MM.1S (cell line): ENCODE measurements at regions not wholly inside any gene's neighbourhood (a gene's known extent, or its start where the extent isn't known, plus 50 kb on each side); places are given as distances from the start of the nearest gene placed in this dataset.

Experiments
- DNase-seq: peaks from one replicate; pipeline ENCODE4 v3.0.0-alpha.2; 2015
- H2AFZ ChIP-seq: fragments of 300-600 bp; sonication (generic); 2 replicates; pipeline ENCODE4 v1.6.0; 2016; ENCODE audit warnings: antibody characterized with exemption, low read length
- H3F3A ChIP-seq: fragments of 300-600 bp; sonication (generic); 2 replicates; pipeline ENCODE4 v1.6.1; 2016; ENCODE audit warnings: mild to moderate bottlenecking, antibody characterized with exemption, low read length, moderate library complexity, mixed read lengths; ENCODE audit not compliant: insufficient read depth
- H3K27ac ChIP-seq: fragments of 300-600 bp; sonication (generic); 2 replicates; pipeline ENCODE4 v1.5.1; 2016; ENCODE audit warnings: mild to moderate bottlenecking, low read length
- H3K27me3 ChIP-seq: fragments of 300-600 bp; sonication (generic); replicated peaks from 2 replicates; pipeline ENCODE4 v1.6.0; 2016; ENCODE audit warnings: low read length; ENCODE audit not compliant: insufficient read depth
- H3K36me3 ChIP-seq: fragments of 300-600 bp; sonication (generic); replicated peaks from 2 replicates; pipeline ENCODE4 v1.6.1; 2016; ENCODE audit warnings: mild to moderate bottlenecking, low read length, mixed read lengths; ENCODE audit not compliant: insufficient read depth
- H3K4me1 ChIP-seq: fragments of 300-600 bp; sonication (generic); 2 replicates; pipeline ENCODE4 v1.6.1; 2016; ENCODE audit warnings: low read length, mixed read lengths
- H3K4me2 ChIP-seq: fragments of 300-600 bp; sonication (generic); 2 replicates; pipeline ENCODE4 v1.6.0; 2016; ENCODE audit warnings: low read depth, low read length
- H3K4me3 ChIP-seq: fragments of 300-600 bp; sonication (generic); 2 replicates; pipeline ENCODE4 v1.5.1; 2016; ENCODE audit warnings: low read length, mixed read lengths
- H3K79me2 ChIP-seq: fragments of 300-600 bp; sonication (generic); 2 replicates; pipeline ENCODE4 v1.6.1; 2016; ENCODE audit warnings: mixed run types, low read length, mixed read lengths
- H3K9ac ChIP-seq: fragments of 300-600 bp; sonication (generic); 2 replicates; pipeline ENCODE4 v1.6.1; 2016; ENCODE audit warnings: low read length, mixed read lengths
- H3K9me2 ChIP-seq: fragments of 300-600 bp; sonication (generic); replicated peaks from 2 replicates; pipeline ENCODE4 v1.6.1; 2016; ENCODE audit warnings: mild to moderate bottlenecking, low read length, mixed read lengths; ENCODE audit not compliant: insufficient read depth
- H3K9me3 ChIP-seq: fragments of 300-600 bp; sonication (generic); replicated peaks from 2 replicates; pipeline ENCODE4 v1.6.1; 2016; ENCODE audit warnings: mild to moderate bottlenecking, low read length, mixed read lengths; ENCODE audit not compliant: insufficient read depth
- H4K20me1 ChIP-seq: fragments of 300-600 bp; sonication (generic); 2 replicates; pipeline ENCODE4 v1.6.1; 2016; ENCODE audit warnings: mild to moderate bottlenecking, low read length, moderate library complexity, mixed read lengths; ENCODE audit not compliant: insufficient read depth
- CTCF ChIP-seq: fragments of 300-600 bp; sonication (generic); IDR thresholded peaks from 2 replicates; pipeline ENCODE4 v1.5.1; 2016; ENCODE audit warnings: antibody characterized with exemption, low read length, mixed read lengths
- EZH2 ChIP-seq: fragments of 300-600 bp; sonication (generic); optimal IDR thresholded peaks from 2 replicates; pipeline ENCODE3; 2017; ENCODE audit warnings: low read depth, mild to moderate bottlenecking, antibody characterized with exemption, low read length, mixed read lengths
- EZH2phosphoT487 ChIP-seq: fragments of 300-600 bp; sonication (generic); IDR thresholded peaks from 2 replicates; pipeline ENCODE4 v1.6.1; 2018; ENCODE audit warnings: antibody characterized with exemption, low read length

GRCh38 chr4:135976860-135977259 is 1555.4 kb downstream of the PCDH18 start:
- no peaks in the 10 kb centered on the region for H3K4me1 ChIP-seq
- no peaks in the 10 kb centered on the region for H3K9me3 ChIP-seq
- no peak overlapping the region for H3K9ac ChIP-seq
- H4K20me1 ChIP-seq = no peaks in the 10 kb centered on the region
- no peak overlapping the region for H3K4me2 ChIP-seq
- H2AFZ ChIP-seq = no peak overlapping the region
- H3F3A ChIP-seq = no peaks in the 10 kb centered on the region
- DNase-seq = no peak
- no peak overlapping the region for H3K27ac ChIP-seq
- H3K79me2 ChIP-seq = no peaks in the 10 kb centered on the region
- TF ChIP-seq EZH2 = no peak
- no peak for TF ChIP-seq EZH2phosphoT487
- no peak for TF ChIP-seq CTCF
- no peaks in the 10 kb centered on the region for H3K27me3 ChIP-seq
- no peaks in the 10 kb centered on the region for H3K36me3 ChIP-seq
- no peaks in the 10 kb centered on the region for H3K9me2 ChIP-seq
- no peak overlapping the region for H3K4me3 ChIP-seq

- Histone ChIP-seq H3F3A (no peaks in the 10 kb centered on the region), H2AFZ (no peak overlapping the region), H3K9me3 (no peaks in the 10 kb centered on the region), H3K4me2 (no peak overlapping the region), H3K79me2 (no peaks in the 10 kb centered on the region), H3K9me2 (no peaks in the 10 kb centered on the region), H4K20me1 (no peaks in the 10 kb centered on the region), H3K9ac (no peak overlapping the region), H3K27ac (no peak overlapping the region), H3K4me1 (no peaks in the 10 kb centered on the region), H3K4me3 (no peak overlapping the region), H3K27me3 (no peaks in the 10 kb centered on the region), H3K36me3 (no peaks in the 10 kb centered on the region)
- TF ChIP-seq EZH2phosphoT487 = no peak
- no peak for TF ChIP-seq CTCF
- TF ChIP-seq EZH2 = no peak
- no peak for DNase-seq
Measured at GRCh38 chr4:135966936-135967335, 1565.4 kb downstream of the PCDH18 start.

GRCh38 chr4:135963009-135963408 is 1569.3 kb downstream of the PCDH18 start:
- no peak for DNase-seq
- no peak overlapping the region for H2AFZ ChIP-seq
- no peaks in the 10 kb centered on the region for H3K27me3 ChIP-seq
- no peaks in the 10 kb centered on the region for H4K20me1 ChIP-seq
- H3K36me3 ChIP-seq = no peaks in the 10 kb centered on the region
- H3F3A ChIP-seq = no peaks in the 10 kb centered on the region
- no peaks in the 10 kb centered on the region for H3K9me3 ChIP-seq
- no peaks in the 10 kb centered on the region for H3K9me2 ChIP-seq
- no peak overlapping the region for H3K4me2 ChIP-seq
- no peak overlapping the region for H3K9ac ChIP-seq
- no peaks in the 10 kb centered on the region for H3K4me1 ChIP-seq
- TF ChIP-seq EZH2 (no peak), CTCF (no peak), EZH2phosphoT487 (no peak)
- no peaks in the 10 kb centered on the region for H3K79me2 ChIP-seq
- H3K4me3 ChIP-seq = no peak overlapping the region
- no peak overlapping the region for H3K27ac ChIP-seq

GRCh38 chr4:135949931-135950330 is 1582.4 kb downstream of the PCDH18 start:
- Histone ChIP-seq H3K9ac (no peak overlapping the region), H3K4me1 (no peaks in the 10 kb centered on the region), H3K4me3 (no peak overlapping the region), H3K79me2 (no peaks in the 10 kb centered on the region), H3K4me2 (no peak overlapping the region), H3F3A (no peaks in the 10 kb centered on the region), H3K9me2 (no peaks in the 10 kb centered on the region), H4K20me1 (no peaks in the 10 kb centered on the region), H3K27me3 (no peaks in the 10 kb centered on the region), H2AFZ (no peak overlapping the region), H3K36me3 (no peaks in the 10 kb centered on the region), H3K9me3 (no peaks in the 10 kb centered on the region), H3K27ac (no peak overlapping the region)
- no peak for TF ChIP-seq EZH2
- no peak for TF ChIP-seq EZH2phosphoT487
- no peak for TF ChIP-seq CTCF
- DNase-seq = no peak
